ENCODE measurements at regions not wholly inside any gene's neighbourhood (a gene's known extent, or its start where the extent isn't known, plus 50 kb on each side); places are given as distances from the start of the nearest gene placed in this dataset.
"Not testable (repeated sequence)": the region's sequence is repeated elsewhere in the genome, so short reads cannot be mapped to it uniquely, and the experiment has no call there.

GRCh38 chr10:7040681-7041080 is 370.2 kb downstream of the SFMBT2 start:
- no peak for TF ChIP-seq POLR2A (IDR thresholded peaks at IDR 0.05)
- no peak for TF ChIP-seq CTCF (IDR thresholded peaks at IDR 0.05)

GRCh38 chr10:7039859-7040258 is 371.0 kb downstream of the SFMBT2 start:
- no peak for ATAC-seq
- Histone ChIP-seq H3K27me3 (peaks cover 0 to 3% (median 0%) of the 10 kb centered on the region in 9 donors), H3K27ac (no peak overlapping the region), H3K9me3 (no peaks in the 10 kb centered on the region), H3K4me3 (no peak overlapping the region), H3K4me1 (peaks cover 0 to 7% (median 0%) of the 10 kb centered on the region in 12 donors), H3K36me3 (no peaks in the 10 kb centered on the region)
- DNase-seq, result no peak
- intact Hi-C loops (cut with DNase I), result loop anchor here in 1 of 10 donors (10.0 kb wide), 1 partner anchor 65 kb away; no protein-coding TSS in a partner anchor
- TF ChIP-seq CTCF (IDR thresholded peaks at IDR 0.05), result no peak
- TF ChIP-seq POLR2A (IDR thresholded peaks at IDR 0.05), result no peak

More at GRCh38 chr10:7040681-7041080, 370.2 kb downstream of the SFMBT2 start:
- Histone ChIP-seq H3K27ac (no peak overlapping the region), H3K9me3 (no peaks in the 10 kb centered on the region), H3K4me1 (peaks cover 0 to 15% (median 0%) of the 10 kb centered on the region in 12 donors), H3K27me3 (peaks cover 0 to 3% (median 0%) of the 10 kb centered on the region in 9 donors), H3K4me3 (no peak overlapping the region), H3K36me3 (no peaks in the 10 kb centered on the region)
- no peak for DNase-seq
- intact Hi-C loops (cut with DNase I), result no loop called here
- ATAC-seq, result no peak
- WGBS, 4 donors, result 81 to 87% (median 84%) methylated on average over 11 of the region's 11 CpGs

GRCh38 chr10:7038416-7038815 is 372.4 kb downstream of the SFMBT2 start:
- Histone ChIP-seq H3K4me1 (no peaks in the 10 kb centered on the region), H3K27ac (no peak overlapping the region), H3K4me3 (no peak overlapping the region), H3K9me3 (no peaks in the 10 kb centered on the region), H3K27me3 (peaks cover 0 to 3% (median 0%) of the 10 kb centered on the region in 9 donors), H3K36me3 (no peaks in the 10 kb centered on the region)
- DNase-seq (no peak), ATAC-seq (no peak)
- WGBS, 4 donors, result 68 to 74% (median 71%) methylated on average over 1 of the region's 1 CpG
- intact Hi-C loops (cut with DNase I), result loop anchor here in 1 of 10 donors (10.0 kb wide), 1 partner anchor 64 kb away; no protein-coding TSS in a partner anchor
- no peak for TF ChIP-seq CTCF (IDR thresholded peaks at IDR 0.05)
- no peak for TF ChIP-seq POLR2A (IDR thresholded peaks at IDR 0.05)

- intact Hi-C loops (cut with DNase I), result loop anchor here in 1 of 10 donors (10.0 kb wide), 1 partner anchor 63 kb away; no protein-coding TSS in a partner anchor
- not testable (repeated sequence) for H3K4me1 ChIP-seq, H3K4me3 ChIP-seq, H3K36me3 ChIP-seq, H3K9me3 ChIP-seq, H3K27me3 ChIP-seq, ATAC-seq, DNase-seq, H3K27ac ChIP-seq
- 50 to 96% (median 91%) methylated on average over 2 of the region's 2 CpGs for WGBS, 4 donors
Measured at GRCh38 chr10:7037434-7037833, 373.4 kb downstream of the SFMBT2 start.

GRCh38 chr10:7036951-7037350 is 373.9 kb downstream of the SFMBT2 start:
- WGBS, 4 donors, result 62 to 78% (median 72%) methylated on average over 2 of the region's 2 CpGs
- no peaks in the 10 kb centered on the region for H3K36me3 ChIP-seq
- DNase-seq (no peak), ATAC-seq (no peak)
- intact Hi-C loops (cut with DNase I), result loop anchor here in 1 of 10 donors (10.0 kb wide), 1 partner anchor 62 kb away; no protein-coding TSS in a partner anchor
- H3K9me3 ChIP-seq, result no peaks in the 10 kb centered on the region
- TF ChIP-seq CTCF (IDR thresholded peaks at IDR 0.05) (no peak), POLR2A (IDR thresholded peaks at IDR 0.05) (no peak)
- no peaks in the 10 kb centered on the region for H3K4me1 ChIP-seq
- H3K27ac ChIP-seq, result no peak overlapping the region
- peaks cover 0 to 3% (median 0%) of the 10 kb centered on the region in 9 donors for H3K27me3 ChIP-seq
- H3K4me3 ChIP-seq, result no peak overlapping the region
